HL-60 (cell line): ENCODE measurements at regions not wholly inside any gene's neighbourhood (a gene's known extent, or its start where the extent isn't known, plus 50 kb on each side); places are given as distances from the start of the nearest gene placed in this dataset.

Source experiments
- GABPA ChIP-seq: IDR thresholded peaks from 2 replicates; pipeline ENCODE4 v1.6.1; 2012; ENCODE audit warnings: low read depth
- POLR2AphosphoS5 ChIP-seq: IDR thresholded peaks from 2 replicates; pipeline ENCODE4 v1.6.1; 2012; ENCODE audit warnings: low read depth
- REST ChIP-seq: IDR thresholded peaks from 2 replicates; pipeline ENCODE4 v1.6.1; 2012; ENCODE audit warnings: low read depth; ENCODE audit not compliant: insufficient replicate concordance
- TF ChIP-seq, protein P1 (sequence below): IDR thresholded peaks from one replicate; pipeline ENCODE4 v1.5.1; 2011; ENCODE audit warnings: low read length, control low read depth, inconsistent platforms; ENCODE audit not compliant: insufficient read depth

- TF ChIP-seq POLR2AphosphoS5 (no peak), GABPA (no peak), REST (no peak)
- TF ChIP-seq, protein P1, sequence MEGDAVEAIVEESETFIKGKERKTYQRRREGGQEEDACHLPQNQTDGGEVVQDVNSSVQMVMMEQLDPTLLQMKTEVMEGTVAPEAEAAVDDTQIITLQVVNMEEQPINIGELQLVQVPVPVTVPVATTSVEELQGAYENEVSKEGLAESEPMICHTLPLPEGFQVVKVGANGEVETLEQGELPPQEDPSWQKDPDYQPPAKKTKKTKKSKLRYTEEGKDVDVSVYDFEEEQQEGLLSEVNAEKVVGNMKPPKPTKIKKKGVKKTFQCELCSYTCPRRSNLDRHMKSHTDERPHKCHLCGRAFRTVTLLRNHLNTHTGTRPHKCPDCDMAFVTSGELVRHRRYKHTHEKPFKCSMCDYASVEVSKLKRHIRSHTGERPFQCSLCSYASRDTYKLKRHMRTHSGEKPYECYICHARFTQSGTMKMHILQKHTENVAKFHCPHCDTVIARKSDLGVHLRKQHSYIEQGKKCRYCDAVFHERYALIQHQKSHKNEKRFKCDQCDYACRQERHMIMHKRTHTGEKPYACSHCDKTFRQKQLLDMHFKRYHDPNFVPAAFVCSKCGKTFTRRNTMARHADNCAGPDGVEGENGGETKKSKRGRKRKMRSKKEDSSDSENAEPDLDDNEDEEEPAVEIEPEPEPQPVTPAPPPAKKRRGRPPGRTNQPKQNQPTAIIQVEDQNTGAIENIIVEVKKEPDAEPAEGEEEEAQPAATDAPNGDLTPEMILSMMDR = no peak
These were observed 163.3 kb upstream of the PABPC4L start for GRCh38 chr4:134364928-134365327.
